Nephron (organoid): ENCODE measurements at regions not wholly inside any gene's neighbourhood (a gene's known extent, or its start where the extent isn't known, plus 50 kb on each side); places are given as distances from the start of the nearest gene placed in this dataset.

Experiments used
- H3K27ac Mint-ChIP-seq, 3 experiments: 2 replicates each; pipeline ENCODE4 v1.8.0; 2020; ENCODE audit warnings: mixed read lengths in 3 of 3, mild to moderate bottlenecking in 2 of 3, moderate library complexity in 1 of 3
- H3K27me3 Mint-ChIP-seq: 2 replicates; pipeline ENCODE4 v1.8.0; 2021; ENCODE audit warnings: low read depth, mild to moderate bottlenecking, moderate library complexity, mixed read lengths
- H3K36me3 Mint-ChIP-seq: 2 replicates; pipeline ENCODE4 v1.8.0; 2020; ENCODE audit warnings: low read depth, mixed read lengths
- H3K4me1 Mint-ChIP-seq: 2 replicates; pipeline ENCODE4 v1.8.0; 2020; ENCODE audit warnings: mixed read lengths
- H3K4me3 Mint-ChIP-seq, 3 experiments: 2 replicates each; pipeline ENCODE4 v1.8.0; 2020; ENCODE audit warnings: mild to moderate bottlenecking in 3 of 3, mixed read lengths in 3 of 3, moderate library complexity in 2 of 3
- H3K9me3 Mint-ChIP-seq: 2 replicates; pipeline ENCODE4 v1.8.0; 2020; ENCODE audit warnings: mixed read lengths
- TF ChIP-seq, protein P1 (sequence below), 3 experiments: fragments of 200-600 bp; sonication (generic); IDR thresholded peaks; one replicate each; pipeline ENCODE4 v1.5.0; 2021; ENCODE audit warnings: antibody characterized with exemption in 3 of 3; ENCODE audit not compliant: unreplicated experiment in 3 of 3

DNA sequence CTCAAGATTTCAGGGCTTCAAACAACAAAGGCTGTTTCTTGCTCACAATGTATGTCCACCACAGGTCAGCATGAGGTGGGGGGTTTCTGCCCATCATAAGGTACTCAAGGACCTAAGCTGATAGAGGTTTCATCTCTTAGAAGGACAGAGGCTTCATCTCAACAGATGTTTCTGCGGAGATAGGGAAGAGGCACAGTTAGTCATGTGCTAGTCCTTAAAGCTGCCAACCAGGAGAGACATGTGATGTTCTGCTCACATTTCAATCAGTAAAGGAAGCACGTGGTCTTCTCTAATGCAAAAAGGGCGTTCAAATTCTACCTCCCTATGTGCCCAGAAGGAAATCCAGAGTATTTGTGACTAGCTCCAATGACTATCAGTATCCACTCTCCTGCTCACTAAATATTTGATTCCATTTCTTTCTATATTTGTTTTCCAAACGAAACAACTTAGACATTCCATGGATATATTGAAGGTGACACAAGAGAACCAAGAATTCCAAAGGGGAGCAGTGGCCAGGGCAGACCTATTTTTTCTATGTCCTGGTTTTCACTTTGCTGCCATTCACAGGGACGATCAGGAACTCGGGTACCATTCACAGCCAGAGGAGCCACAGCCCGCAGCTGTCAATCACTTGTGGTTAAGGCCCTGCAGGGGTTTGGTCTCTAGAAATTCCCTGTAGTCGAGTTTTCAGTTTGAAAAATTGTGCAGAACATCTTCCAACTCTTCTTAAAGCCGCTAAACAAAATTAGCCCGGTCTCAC is 173.2 kb upstream of the FOXA2 start:
- Mint-ChIP-seq H3K27me3 (peaks cover 3% of the 10 kb centered on the region), H3K9me3 (no peaks in the 10 kb centered on the region), H3K4me3 (no peak overlapping the region), H3K36me3 (no peaks in the 10 kb centered on the region), H3K27ac (no peak overlapping the region), H3K4me1 (no peaks in the 10 kb centered on the region)
- TF ChIP-seq, protein P1, sequence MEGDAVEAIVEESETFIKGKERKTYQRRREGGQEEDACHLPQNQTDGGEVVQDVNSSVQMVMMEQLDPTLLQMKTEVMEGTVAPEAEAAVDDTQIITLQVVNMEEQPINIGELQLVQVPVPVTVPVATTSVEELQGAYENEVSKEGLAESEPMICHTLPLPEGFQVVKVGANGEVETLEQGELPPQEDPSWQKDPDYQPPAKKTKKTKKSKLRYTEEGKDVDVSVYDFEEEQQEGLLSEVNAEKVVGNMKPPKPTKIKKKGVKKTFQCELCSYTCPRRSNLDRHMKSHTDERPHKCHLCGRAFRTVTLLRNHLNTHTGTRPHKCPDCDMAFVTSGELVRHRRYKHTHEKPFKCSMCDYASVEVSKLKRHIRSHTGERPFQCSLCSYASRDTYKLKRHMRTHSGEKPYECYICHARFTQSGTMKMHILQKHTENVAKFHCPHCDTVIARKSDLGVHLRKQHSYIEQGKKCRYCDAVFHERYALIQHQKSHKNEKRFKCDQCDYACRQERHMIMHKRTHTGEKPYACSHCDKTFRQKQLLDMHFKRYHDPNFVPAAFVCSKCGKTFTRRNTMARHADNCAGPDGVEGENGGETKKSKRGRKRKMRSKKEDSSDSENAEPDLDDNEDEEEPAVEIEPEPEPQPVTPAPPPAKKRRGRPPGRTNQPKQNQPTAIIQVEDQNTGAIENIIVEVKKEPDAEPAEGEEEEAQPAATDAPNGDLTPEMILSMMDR (IDR thresholded peaks at IDR 0.05; ENCODE audit: unreplicated experiment in 3 of 3): no peak

DNA sequence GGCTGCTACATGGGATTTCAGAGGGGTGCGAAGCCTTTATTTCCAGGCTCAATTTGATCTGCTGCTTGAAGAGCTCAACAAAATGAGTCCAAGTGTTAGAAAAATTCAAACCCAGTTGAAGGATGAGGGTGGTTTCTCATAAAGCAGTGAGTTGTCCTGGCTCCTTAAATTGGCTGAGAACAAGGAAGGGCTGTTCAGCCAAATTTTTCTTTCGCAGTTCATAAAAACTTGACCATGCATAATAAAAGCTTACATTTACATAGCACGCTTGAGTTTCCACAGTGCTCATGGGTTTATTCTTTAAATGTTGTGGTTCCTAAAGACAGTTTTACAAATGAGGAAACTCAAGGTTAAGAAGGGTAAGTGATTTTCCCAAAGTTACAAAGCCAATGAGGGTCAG is 174.4 kb upstream of the FOXA2 start:
- H3K4me3 Mint-ChIP-seq: no peak overlapping the region
- TF ChIP-seq, protein P1 (IDR thresholded peaks at IDR 0.05; ENCODE audit: unreplicated experiment in 3 of 3): no peak

DNA sequence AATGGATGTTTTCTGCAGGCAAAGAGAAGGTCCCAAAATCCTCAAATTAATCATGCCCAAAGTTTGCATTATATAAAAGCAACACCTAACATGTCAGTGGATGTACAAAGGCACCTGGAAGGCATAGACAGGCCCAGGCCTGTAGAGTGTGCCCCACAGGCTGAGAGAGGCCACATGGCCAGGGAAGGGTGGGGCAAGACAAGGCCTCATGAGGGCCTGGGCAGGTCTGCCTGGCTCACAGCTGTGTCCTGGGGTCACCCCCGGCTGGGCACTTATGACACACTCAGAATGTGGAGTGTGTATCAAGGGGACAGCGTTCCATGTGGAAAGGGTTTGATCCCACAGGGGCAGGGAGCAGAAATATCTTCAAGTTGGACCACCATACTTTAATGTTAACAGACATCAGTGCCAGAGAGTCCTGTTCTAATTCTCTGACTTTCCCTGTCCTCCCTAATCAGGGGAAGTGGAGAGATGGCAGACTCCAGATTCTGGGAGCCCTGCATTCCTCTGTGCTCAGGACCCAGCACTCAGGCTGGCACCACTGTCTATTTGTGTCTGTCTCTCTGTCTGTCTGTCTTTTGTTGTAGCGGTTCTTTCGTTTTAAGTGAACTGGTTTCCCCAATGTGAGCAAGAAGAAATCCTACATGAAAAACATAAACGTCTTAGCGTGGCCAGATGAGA is 178.3 kb upstream of the FOXA2 start:
- no peaks in the 10 kb centered on the region for H3K9me3 Mint-ChIP-seq
- H3K36me3 Mint-ChIP-seq: no peaks in the 10 kb centered on the region
- H3K27me3 Mint-ChIP-seq: peaks cover 8% of the 10 kb centered on the region
- H3K4me1 Mint-ChIP-seq: peaks cover 12% of the 10 kb centered on the region
- TF ChIP-seq, protein P1 (IDR thresholded peaks at IDR 0.05; ENCODE audit: unreplicated experiment in 3 of 3): no peak
- no peak overlapping the region for H3K4me3 Mint-ChIP-seq
- no peak overlapping the region for H3K27ac Mint-ChIP-seq

More for the DNA sequence above, 174.4 kb upstream of the FOXA2 start:
- Mint-ChIP-seq H3K4me1 (peaks cover 4% of the 10 kb centered on the region), H3K36me3 (no peaks in the 10 kb centered on the region), H3K9me3 (no peaks in the 10 kb centered on the region), H3K27ac (no peak overlapping the region), H3K27me3 (peaks cover 3% of the 10 kb centered on the region)

DNA sequence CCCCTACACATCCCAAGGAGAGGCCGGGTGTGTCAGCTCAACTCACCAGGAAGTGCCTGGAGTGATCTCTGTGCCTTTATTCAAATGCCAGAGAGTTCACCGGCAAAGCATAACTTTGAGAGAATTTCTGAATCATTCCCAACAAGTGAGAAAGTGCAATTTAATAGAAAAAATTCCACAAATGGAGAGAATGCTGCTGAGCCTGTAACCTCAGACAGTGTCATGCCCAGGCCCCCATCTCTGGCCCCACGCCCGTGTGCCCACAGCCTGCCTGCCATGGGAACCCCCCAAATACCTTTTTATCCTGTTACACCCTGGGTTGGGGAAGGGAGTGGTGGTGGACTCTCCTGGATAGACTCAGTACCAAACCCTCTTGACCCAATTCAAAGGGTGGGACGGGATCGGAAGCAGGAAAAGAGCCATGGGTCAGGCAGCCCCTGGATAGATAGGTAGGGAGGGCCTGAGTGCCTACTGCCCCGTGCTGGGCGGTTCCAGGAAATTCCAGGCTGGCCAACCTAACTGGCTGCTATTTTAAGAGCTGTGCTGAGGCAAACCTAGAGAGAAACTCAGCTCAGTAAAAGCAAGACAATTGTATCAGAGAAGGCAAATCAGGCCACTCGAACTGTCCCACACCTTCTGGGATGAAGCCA is 179.0 kb upstream of the FOXA2 start:
- H3K4me3 Mint-ChIP-seq: no peak overlapping the region

DNA sequence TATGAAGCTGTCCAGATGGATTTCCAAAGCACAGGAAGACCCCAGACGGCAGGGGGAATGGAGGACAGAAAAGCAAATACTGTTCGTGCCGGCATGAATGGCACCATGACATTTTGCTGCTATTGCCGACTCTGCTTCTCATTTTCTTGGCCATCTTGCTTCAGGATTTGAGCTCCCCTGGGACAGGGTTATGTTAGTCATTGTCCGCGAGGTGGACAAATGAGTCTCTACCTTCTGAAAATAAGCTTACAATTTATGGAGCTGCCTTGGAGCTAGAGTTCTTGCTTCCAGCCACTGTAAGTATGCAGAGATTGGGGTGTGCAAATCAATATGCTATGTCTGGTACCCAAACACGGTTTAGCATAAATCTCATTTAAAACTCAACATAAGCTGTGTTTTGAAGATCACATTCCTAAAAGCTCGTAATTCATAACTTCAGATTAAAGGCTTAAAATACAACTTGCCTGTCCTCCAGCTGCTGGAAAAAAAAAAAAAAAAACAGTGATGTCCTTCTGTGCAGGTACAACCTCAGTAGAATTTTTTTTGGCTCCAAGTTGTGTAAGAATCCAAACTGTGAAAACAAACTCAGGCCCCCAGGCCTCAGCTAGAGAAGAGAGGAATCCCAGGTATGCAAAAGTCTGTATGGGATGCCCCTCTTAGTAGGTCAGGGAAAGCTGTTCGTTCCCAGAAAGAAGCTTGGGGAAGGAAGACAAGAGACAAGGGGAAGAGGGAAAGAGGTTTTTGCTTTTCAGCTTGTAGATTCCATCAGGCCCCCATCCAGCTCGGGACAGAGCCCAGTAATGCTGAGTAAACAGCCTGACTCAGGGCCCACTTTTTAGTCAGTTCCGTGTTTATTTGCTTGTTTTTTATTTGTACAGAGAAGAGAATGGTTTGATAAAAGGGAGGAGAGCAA is 184.2 kb upstream of the FOXA2 start:
- Mint-ChIP-seq H3K27ac (no peak overlapping the region), H3K9me3 (no peaks in the 10 kb centered on the region), H3K4me1 (peaks cover 26% of the 10 kb centered on the region), H3K4me3 (no peak overlapping the region), H3K36me3 (no peaks in the 10 kb centered on the region), H3K27me3 (peaks cover 13% of the 10 kb centered on the region)
- TF ChIP-seq, protein P1 (IDR thresholded peaks at IDR 0.05; ENCODE audit: unreplicated experiment in 3 of 3): no peak

More for the DNA sequence above, 179.0 kb upstream of the FOXA2 start:
- TF ChIP-seq, protein P1 (IDR thresholded peaks at IDR 0.05; ENCODE audit: unreplicated experiment in 3 of 3): no peak
- no peaks in the 10 kb centered on the region for H3K9me3 Mint-ChIP-seq
- no peak overlapping the region for H3K27ac Mint-ChIP-seq
- H3K4me1 Mint-ChIP-seq: peaks cover 18% of the 10 kb centered on the region
- no peaks in the 10 kb centered on the region for H3K36me3 Mint-ChIP-seq
- peaks cover 8% of the 10 kb centered on the region for H3K27me3 Mint-ChIP-seq
